Skin epidermis (tissue), 12 donors: ENCODE measurements at regions not wholly inside any gene's neighbourhood (a gene's known extent, or its start where the extent isn't known, plus 50 kb on each side); places are given as distances from the start of the nearest gene placed in this dataset.
A peak's percentile ranks its signal among the peaks of the same experiment; 100 is the strongest.
"Not testable (repeated sequence)": the region's sequence is repeated elsewhere in the genome, so short reads cannot be mapped to it uniquely, and the experiment has no call there.

Experiments used
- H3K27ac ChIP-seq, 21 experiments: fragments of 200-600 bp; sonication (generic) in 11 of 21; one replicate each; pipeline ENCODE4 v1.5.0; 2020; ENCODE audit warnings: mild to moderate bottlenecking in 3 of 21, inconsistent platforms in 2 of 21, moderate library complexity in 2 of 21
- H3K4me3 ChIP-seq, 7 experiments: fragments of 200-600 bp; sonication (generic) in 2 of 7; one replicate each; pipeline ENCODE4 v1.5.0; 2020; ENCODE audit warnings: inconsistent platforms in 2 of 7, mild to moderate bottlenecking in 2 of 7, moderate library complexity in 1 of 7

DNA sequence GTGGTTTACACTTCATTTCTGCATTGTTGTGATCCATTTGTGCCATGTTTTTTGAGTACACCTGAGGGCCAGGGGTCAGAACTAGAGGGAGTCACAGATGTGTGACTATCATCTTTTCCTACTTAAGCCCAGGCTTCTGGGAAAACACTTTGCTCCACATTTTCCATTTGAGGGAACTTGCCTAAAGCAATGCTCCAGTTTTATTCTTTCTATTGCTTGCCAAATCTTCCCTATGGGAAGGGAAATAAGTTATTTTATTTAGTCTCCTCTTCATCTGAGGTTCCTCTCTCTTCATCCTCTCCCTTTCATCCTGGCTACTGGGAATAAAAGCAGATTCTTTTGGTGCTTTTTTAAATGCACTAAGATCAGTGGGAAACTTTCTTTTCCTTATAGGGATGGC lies 179.9 kb upstream of the PRSS58 start:
- no peak overlapping the region for H3K27ac ChIP-seq
- no peak overlapping the region for H3K4me3 ChIP-seq

DNA sequence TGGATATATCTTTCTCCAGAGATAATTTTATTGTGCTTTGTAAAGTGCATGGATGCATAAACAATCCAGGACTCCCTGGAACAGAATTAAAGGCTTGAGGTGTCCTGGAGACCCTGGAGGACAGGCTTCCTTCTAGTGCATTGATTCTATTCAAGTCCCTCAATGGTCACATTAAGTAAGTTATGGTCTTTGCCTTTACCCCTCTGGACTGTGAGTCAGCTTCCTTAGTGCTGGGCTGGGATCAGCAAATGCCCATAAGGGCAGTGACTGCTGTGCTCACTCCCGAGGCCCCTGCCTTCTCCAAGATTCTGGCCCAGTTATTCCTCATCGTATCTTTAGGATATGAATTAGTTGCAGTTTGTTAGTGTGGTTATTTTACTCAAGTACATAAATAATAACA lies 178.7 kb upstream of the PRSS58 start:
- no peak overlapping the region for H3K4me3 ChIP-seq

GRCh38 chr7:142435606-142436005 lies 177.7 kb upstream of the PRSS58 start:
- H3K27ac ChIP-seq, H3K4me3 ChIP-seq: not testable (repeated sequence)

More for the DNA sequence above, 178.7 kb upstream of the PRSS58 start:
- H3K27ac ChIP-seq, result no peak overlapping the region

DNA sequence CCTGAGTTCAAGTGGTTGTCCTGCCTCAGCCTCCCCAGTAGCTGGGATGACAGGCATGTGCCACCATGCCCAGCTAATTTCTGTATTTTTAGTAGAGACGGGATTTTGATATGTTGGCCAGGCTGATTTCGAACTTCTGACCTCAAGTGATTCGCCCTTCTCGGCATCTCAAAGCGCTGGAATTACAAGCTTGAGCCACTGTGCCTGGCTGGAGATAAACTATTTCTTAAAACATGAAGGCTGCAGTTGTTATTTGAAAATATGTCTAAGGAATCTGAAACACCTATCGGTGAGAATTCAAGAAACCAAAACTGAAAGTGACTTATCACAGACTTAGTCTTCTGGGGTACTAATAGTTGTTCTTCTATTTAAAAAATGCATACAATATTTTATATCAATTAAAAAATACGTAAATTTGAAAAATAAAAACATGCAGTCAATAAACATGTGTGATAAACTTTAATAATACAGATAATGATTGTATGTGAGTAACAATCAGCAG lies 176.9 kb upstream of the PRSS58 start:
- Histone ChIP-seq H3K27ac (peak overlapping the region in 1 of 21 experiments; percentile 42), H3K4me3 (no peak overlapping the region)

GRCh38 chr7:142434133-142434532 lies 176.3 kb upstream of the PRSS58 start:
- H3K27ac ChIP-seq, result peak overlapping the region in 1 of 21 experiments; percentile 42
- H3K4me3 ChIP-seq, result not testable (repeated sequence)

- no peak overlapping the region for H3K27ac ChIP-seq
- H3K4me3 ChIP-seq, result no peak overlapping the region
Observed at GRCh38 chr7:142432377-142432776, 174.5 kb upstream of the PRSS58 start.

GRCh38 chr7:142431491-142431890 lies 173.6 kb upstream of the PRSS58 start:
- no peak overlapping the region for H3K4me3 ChIP-seq
- H3K27ac ChIP-seq, result no peak overlapping the region

DNA sequence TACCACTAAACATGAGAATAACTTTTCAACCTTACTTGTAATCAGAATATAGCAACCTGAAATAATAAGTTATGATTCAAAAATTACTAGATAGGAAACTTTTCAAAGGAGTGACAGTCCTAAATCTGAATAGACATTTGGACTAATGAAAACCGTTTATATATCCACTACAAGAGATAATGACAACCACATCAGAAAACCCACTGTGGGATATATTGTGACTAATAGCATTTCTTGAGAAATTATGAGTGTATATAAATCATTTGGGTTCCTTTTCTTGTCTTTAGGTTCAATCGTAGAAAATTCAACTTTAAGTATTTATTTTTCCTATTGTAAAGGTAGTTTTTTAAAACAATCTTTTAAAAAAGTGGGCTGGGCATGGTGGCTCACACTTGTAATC lies 170.2 kb upstream of the PRSS58 start:
- Histone ChIP-seq H3K27ac (no peak overlapping the region), H3K4me3 (no peak overlapping the region)

DNA sequence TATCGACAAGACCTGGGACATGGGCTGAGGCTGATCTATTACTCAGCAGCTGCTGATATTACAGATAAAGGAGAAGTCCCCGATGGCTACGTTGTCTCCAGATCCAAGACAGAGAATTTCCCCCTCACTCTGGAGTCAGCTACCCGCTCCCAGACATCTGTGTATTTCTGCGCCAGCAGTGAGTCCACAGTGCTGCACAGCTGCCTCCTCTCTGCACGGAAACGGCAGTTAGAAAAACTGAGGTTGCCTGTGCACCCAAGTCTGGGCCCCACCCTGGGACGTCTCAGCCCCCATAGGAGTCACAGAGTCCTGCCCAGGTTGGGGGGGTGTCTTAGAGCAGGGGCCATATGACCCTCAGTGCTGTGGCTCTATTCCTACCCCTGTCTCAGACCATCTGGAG lies 167.4 kb upstream of the PRSS58 start:
- no peak overlapping the region for H3K27ac ChIP-seq
- H3K4me3 ChIP-seq, result no peak overlapping the region

- Histone ChIP-seq H3K27ac (no peak overlapping the region), H3K4me3 (no peak overlapping the region)
Observed at GRCh38 chr7:142422621-142423020, 164.8 kb upstream of the PRSS58 start.

GRCh38 chr7:142420554-142421362 lies 162.9 kb upstream of the PRSS58 start:
- no peak overlapping the region for H3K27ac ChIP-seq
- H3K4me3 ChIP-seq, result no peak overlapping the region

- Histone ChIP-seq H3K27ac (no peak overlapping the region), H3K4me3 (no peak overlapping the region)
Observed at GRCh38 chr7:142418326-142418725, 160.5 kb upstream of the PRSS58 start.

DNA sequence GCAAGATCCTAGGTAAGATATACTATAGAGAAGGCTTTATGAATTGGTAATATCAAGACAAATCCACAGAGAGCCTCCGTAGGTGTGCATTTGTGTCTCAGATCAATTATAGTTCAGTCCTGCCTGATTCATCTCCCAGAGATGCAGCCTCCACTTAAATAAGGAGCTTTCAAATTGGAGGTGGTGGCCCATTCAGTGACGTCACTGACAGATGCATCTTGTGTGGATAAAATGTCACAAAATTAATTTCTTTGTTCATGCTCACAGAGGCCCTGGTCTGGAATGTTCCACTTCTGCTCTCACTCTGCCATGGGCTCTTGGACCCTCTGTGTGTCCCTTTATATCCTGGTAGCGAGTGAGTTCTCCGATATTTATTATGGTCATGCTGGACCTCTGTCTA lies 157.1 kb upstream of the PRSS58 start:
- Histone ChIP-seq H3K4me3 (no peak overlapping the region), H3K27ac (no peak overlapping the region)

GRCh38 chr7:142414135-142414534 lies 156.3 kb upstream of the PRSS58 start:
- no peak overlapping the region for H3K4me3 ChIP-seq
- no peak overlapping the region for H3K27ac ChIP-seq

DNA sequence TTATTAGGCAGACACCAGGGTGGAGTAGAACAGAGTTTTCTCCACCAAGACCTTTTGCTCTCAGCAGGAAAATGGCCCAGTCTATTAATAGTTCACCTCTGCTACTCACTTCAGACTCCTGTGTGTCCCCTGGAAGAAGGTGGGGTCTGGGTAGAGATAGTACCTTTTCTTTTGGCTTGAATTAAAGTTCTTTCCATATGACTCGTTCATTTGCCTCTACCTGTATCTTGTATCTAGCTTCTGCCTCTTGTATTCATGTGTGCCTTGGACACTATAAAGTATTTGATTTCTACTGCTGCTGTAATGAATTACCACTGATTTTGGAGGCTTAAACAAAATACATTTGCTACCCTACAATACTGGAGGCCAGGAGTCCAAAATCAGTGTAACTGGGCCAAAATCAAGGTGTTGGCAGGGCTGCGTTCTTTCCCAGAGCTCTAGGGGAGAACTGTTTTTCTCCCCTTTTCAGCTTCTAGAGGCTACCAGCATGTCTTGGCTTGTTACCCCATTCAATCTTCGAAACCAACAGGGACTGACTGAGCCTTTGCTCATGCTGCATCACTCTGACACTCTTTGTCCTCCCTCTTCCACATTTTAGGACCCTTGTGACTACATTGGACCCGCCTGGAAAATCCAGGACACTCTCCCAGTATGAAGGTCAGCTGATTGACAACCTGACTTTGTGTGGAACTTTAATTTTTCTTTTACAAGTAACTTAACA lies 155.6 kb upstream of the PRSS58 start:
- Histone ChIP-seq H3K4me3 (no peak overlapping the region), H3K27ac (no peak overlapping the region)

- Histone ChIP-seq H3K4me3 (no peak overlapping the region), H3K27ac (no peak overlapping the region)
Observed at GRCh38 chr7:142412551-142413193, 154.8 kb upstream of the PRSS58 start.

- Histone ChIP-seq H3K27ac (no peak overlapping the region), H3K4me3 (no peak overlapping the region)
Observed at GRCh38 chr7:142409471-142409870, 151.6 kb upstream of the PRSS58 start.

DNA sequence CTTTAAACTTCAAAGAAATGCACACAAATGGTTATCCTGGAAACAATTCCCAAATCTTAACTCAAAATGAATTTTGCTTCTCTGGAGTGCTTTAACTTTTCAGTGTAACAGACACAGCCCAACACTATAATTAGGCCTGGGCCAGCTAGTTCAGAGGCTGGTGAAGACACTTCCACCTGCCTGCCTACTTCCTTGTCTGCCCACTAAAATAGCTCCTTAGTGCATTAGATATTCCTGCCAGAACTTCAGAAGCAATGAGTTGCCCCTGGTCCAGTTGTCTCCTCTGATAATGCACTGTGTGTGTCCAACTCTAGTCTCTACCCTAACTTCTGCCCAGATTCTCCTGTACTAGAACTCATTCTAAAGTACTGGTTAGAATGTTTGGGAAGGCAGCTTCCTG lies 150.9 kb upstream of the PRSS58 start:
- no peak overlapping the region for H3K4me3 ChIP-seq
- no peak overlapping the region for H3K27ac ChIP-seq

DNA sequence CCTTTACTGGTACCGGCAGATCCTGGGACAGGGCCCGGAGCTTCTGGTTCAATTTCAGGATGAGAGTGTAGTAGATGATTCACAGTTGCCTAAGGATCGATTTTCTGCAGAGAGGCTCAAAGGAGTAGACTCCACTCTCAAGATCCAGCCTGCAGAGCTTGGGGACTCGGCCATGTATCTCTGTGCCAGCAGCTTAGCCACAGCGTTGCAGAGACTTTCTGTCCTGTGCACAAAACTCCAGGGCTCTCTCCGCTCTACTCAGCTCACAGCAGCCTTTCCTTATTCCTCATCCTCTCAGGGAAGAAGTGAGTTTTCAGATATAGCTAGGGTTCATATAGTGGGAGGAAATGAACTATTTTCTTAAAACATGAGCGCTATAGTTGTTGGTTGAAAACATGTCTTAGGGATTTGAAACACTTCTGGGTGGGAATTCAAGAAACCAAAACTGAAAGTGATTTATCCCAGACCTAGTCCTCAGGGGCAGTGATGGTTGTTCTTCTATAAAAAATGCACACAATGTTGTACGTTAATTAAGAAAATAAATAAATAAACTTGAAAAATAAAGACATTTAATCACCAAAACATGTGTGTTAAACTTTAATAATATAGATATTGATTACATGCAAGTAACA lies 150.2 kb upstream of the PRSS58 start:
- Histone ChIP-seq H3K27ac (no peak overlapping the region), H3K4me3 (no peak overlapping the region)

DNA sequence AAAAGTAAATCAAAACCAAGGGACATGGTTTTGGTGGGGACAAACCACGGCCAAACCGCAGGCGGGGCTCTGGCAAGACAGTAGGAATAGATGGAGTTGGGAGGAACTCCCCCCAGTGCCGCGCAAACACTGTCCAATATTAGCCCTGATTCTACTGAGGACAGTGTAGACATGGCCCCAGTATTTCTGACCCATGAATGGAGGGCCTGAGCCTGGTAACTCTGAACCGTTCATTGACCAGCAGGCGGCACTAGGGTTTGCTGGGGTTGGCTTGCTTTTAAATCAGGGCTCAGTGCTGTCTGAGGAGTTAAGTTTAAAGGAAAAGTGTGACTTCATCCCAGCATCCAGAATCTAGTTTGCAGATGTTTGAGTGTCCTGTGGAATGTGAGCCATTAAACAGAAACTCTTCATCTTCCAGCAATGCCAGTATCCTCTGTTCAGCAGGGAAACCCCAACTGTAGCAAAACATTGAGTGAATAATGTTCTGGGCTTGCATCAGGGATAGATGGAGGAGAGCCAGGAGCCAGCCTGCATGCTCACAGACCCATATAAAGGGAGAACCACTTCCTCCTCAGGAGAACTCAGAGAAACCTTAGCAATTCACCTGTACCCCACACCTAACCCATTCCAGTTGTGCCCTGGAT lies 147.4 kb upstream of the PRSS58 start:
- no peak overlapping the region for H3K4me3 ChIP-seq
- no peak overlapping the region for H3K27ac ChIP-seq
